ENCODE measurements at regions not wholly inside any gene's neighbourhood (a gene's known extent, or its start where the extent isn't known, plus 50 kb on each side); places are given as distances from the start of the nearest gene placed in this dataset.

DNA sequence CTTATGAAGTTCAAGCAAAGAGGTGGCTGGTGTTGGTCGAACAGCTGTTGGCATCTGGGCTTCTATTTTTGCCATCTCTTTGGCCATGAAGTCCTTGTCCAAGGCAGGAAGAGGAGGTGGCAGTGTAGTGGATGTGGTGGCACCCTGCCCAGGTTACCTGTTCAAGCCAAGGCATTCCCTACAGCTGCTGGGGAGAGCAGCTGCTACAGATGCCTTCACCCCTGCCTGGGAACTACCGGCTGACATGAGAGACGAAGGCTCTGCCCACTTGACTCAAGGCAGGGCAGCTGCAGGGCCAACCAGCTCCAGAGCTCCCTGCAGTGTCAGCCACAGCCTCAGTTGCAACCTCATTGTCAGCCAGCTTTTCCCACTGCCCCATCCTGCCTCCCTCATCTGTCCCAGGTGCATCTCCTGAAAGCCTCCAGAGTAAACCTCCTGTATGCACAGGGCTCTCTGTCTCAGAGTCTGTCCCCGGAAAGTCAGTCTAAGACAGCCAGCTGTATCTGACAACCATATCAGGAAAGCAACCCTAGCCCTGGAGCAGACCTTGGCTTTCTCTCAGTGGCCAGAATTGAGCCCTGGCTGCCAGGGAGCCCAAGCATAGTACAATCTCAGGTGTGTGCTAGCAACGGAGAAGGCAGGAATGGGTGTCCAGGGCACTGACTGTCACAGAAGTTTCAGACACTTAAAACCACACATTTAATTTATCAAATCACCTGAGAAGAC is 115.9 kb downstream of the RPIA start:
- H4K5ac ChIP-seq (ENCODE audit: insufficient read length, low read depth, low read length): no peak overlapping the region
- no peak overlapping the region for H3K23ac ChIP-seq (ENCODE audit: insufficient read length, low read depth, low read length)
- H2AK5ac ChIP-seq (ENCODE audit: insufficient read length, low read length): no peak overlapping the region
- no peaks in the 10 kb centered on the region for H3K27me3 ChIP-seq (ENCODE audit: insufficient read depth, low read length)
- H3K4me2 ChIP-seq (ENCODE audit: insufficient read depth, insufficient read length, low read length): no peak overlapping the region
- H3K27me3 Mint-ChIP-seq (ENCODE audit: low read depth): peaks cover 5% of the 10 kb centered on the region
- H3K9me3 ChIP-seq (ENCODE audit: control insufficient read depth, low read depth, low read length): no peaks in the 10 kb centered on the region
- no peaks in the 10 kb centered on the region for H3K4me1 ChIP-seq (ENCODE audit: insufficient read depth, low read length)
- H3K14ac ChIP-seq (ENCODE audit: insufficient read depth, low read length): no peak overlapping the region
- no peak overlapping the region for H2BK5ac ChIP-seq (ENCODE audit: insufficient read length, low read length)
- DNase-seq: no peak
- WGBS (ENCODE audit: extremely low coverage, insufficient read length, low lambda C conversion rate): no CpG with 5 or more reads among the region's 5 CpGs
- no peak overlapping the region for H2BK120ac ChIP-seq (ENCODE audit: low read depth, low read length, poor library complexity, severe bottlenecking)
- no peak overlapping the region for H3T11ph ChIP-seq (ENCODE audit: low read length)
- no peak overlapping the region for H2BK15ac ChIP-seq (ENCODE audit: low read depth, low read length)
- H3K36me3 Mint-ChIP-seq (ENCODE audit: insufficient read depth in 1 of 3, low read depth in 3 of 3): peaks cover 6 to 20% (median 8%) of the 10 kb centered on the region in 3 experiments; a peak in 5 of 7 replicates
- H3K9ac ChIP-seq (ENCODE audit: extremely low read depth, insufficient read length, low read length): no peak overlapping the region
- H3K18ac ChIP-seq (ENCODE audit: insufficient read length, low read depth, low read length): no peak overlapping the region
- no peak overlapping the region for H3K27ac Mint-ChIP-seq
- H3K9me3 Mint-ChIP-seq: peaks cover 46 to 84% of the 10 kb centered on the region in 2 experiments
- no peak overlapping the region for H3K27ac ChIP-seq (ENCODE audit: insufficient read length, low read depth, low read length)
- H4K20me1 ChIP-seq (ENCODE audit: control insufficient read depth, insufficient read depth, insufficient read length): no peaks in the 10 kb centered on the region
- H2BK12ac ChIP-seq (ENCODE audit: insufficient read length, low read depth, low read length): no peak overlapping the region
- no peak overlapping the region for H4K8ac ChIP-seq (replicated peaks; ENCODE audit: insufficient read length, low read depth, low read length)
- H3K79me2 ChIP-seq (ENCODE audit: insufficient read depth, low read length): no peaks in the 10 kb centered on the region
- no peaks in the 10 kb centered on the region for H3K79me1 ChIP-seq (ENCODE audit: insufficient read depth, low read depth, low read length, poor library complexity, severe bottlenecking)
- H3K4me1 Mint-ChIP-seq: no peaks in the 10 kb centered on the region
- TF ChIP-seq, protein P1, sequence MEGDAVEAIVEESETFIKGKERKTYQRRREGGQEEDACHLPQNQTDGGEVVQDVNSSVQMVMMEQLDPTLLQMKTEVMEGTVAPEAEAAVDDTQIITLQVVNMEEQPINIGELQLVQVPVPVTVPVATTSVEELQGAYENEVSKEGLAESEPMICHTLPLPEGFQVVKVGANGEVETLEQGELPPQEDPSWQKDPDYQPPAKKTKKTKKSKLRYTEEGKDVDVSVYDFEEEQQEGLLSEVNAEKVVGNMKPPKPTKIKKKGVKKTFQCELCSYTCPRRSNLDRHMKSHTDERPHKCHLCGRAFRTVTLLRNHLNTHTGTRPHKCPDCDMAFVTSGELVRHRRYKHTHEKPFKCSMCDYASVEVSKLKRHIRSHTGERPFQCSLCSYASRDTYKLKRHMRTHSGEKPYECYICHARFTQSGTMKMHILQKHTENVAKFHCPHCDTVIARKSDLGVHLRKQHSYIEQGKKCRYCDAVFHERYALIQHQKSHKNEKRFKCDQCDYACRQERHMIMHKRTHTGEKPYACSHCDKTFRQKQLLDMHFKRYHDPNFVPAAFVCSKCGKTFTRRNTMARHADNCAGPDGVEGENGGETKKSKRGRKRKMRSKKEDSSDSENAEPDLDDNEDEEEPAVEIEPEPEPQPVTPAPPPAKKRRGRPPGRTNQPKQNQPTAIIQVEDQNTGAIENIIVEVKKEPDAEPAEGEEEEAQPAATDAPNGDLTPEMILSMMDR (conservative IDR thresholded peaks at IDR 0.05): no peak
- H2BK20ac ChIP-seq (ENCODE audit: low read depth, low read length, poor library complexity, severe bottlenecking): no peak overlapping the region
- no peak overlapping the region for H3K56ac ChIP-seq (ENCODE audit: insufficient read length, low read depth, low read length)
- no peak overlapping the region for H3K4me3 Mint-ChIP-seq
- no peaks in the 10 kb centered on the region for H3K23me2 ChIP-seq (ENCODE audit: insufficient read length, low read depth, low read length, poor library complexity, severe bottlenecking)
- no peak overlapping the region for H4K91ac ChIP-seq (ENCODE audit: insufficient read length, low read depth, low read length)
- no peak overlapping the region for H3K4ac ChIP-seq (ENCODE audit: low read depth, low read length)
- no peak overlapping the region for H2AFZ ChIP-seq (ENCODE audit: low read length)
